ENCODE measurements at regions not wholly inside any gene's neighbourhood (a gene's known extent, or its start where the extent isn't known, plus 50 kb on each side); places are given as distances from the start of the nearest gene placed in this dataset.

- H3K4me3 ChIP-seq (replicated peaks in 1 of 2; ENCODE audit: low read depth in 2 of 2, low read length in 2 of 2) = no peak overlapping the region
- no peak for DNase-seq (ENCODE audit: low read depth in 2 of 2)
- TF ChIP-seq, protein P1, sequence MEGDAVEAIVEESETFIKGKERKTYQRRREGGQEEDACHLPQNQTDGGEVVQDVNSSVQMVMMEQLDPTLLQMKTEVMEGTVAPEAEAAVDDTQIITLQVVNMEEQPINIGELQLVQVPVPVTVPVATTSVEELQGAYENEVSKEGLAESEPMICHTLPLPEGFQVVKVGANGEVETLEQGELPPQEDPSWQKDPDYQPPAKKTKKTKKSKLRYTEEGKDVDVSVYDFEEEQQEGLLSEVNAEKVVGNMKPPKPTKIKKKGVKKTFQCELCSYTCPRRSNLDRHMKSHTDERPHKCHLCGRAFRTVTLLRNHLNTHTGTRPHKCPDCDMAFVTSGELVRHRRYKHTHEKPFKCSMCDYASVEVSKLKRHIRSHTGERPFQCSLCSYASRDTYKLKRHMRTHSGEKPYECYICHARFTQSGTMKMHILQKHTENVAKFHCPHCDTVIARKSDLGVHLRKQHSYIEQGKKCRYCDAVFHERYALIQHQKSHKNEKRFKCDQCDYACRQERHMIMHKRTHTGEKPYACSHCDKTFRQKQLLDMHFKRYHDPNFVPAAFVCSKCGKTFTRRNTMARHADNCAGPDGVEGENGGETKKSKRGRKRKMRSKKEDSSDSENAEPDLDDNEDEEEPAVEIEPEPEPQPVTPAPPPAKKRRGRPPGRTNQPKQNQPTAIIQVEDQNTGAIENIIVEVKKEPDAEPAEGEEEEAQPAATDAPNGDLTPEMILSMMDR (IDR thresholded peaks at IDR 0.05; ENCODE audit: low read depth, low read length) = no peak
Measured at GRCh38 chr16:5870886-5871691, 773.5 kb upstream of the EEF2KMT start.

DNA sequence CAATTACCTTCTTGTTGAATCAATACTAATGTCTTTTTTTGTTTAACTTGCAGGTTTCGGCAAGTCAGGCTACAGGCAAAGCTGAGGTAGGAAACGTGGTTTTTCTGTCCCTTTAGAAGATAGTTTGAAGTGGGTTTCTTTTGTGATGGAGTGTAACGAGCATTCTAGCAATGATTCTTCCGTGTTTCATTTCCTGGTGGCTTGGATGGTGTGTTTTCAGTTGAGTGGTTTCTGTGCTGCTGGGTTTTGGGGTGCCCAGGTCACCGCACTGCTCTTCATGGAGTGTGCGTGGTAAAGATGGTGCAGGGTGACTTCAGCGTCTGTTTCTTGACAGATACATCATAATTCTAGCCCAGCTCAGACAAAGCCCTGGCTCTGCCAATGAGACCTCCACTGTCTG is 769.7 kb upstream of the EEF2KMT start:
- TF ChIP-seq, protein P1 (IDR thresholded peaks at IDR 0.05; ENCODE audit: low read depth, low read length) = no peak
- no peak for DNase-seq (ENCODE audit: low read depth in 2 of 2)
- no peak overlapping the region for H3K4me3 ChIP-seq (replicated peaks in 1 of 2; ENCODE audit: low read depth in 2 of 2, low read length in 2 of 2)

DNA sequence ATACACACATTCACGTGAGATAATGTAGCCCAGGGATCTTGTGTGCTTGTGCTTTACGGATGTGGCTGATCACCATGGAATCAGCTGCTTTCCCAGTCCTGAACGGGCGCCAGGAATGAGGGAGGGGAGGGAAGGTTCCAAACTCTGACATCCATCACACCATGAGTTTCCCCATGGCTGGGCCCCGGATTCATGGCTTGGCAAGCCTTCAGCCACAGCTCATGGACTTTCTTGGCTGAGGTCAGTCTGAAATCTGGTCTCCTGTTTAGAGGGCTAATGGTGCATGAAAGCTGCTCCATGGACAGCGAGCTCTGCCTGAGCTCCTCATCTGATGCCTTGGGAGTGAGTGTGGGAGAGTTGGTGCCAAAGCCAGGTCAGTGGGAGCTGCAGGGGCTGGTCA is 767.6 kb upstream of the EEF2KMT start:
- no peak overlapping the region for H3K4me3 ChIP-seq (replicated peaks in 1 of 2; ENCODE audit: low read depth in 2 of 2, low read length in 2 of 2)
- TF ChIP-seq, protein P1 (IDR thresholded peaks at IDR 0.05; ENCODE audit: low read depth, low read length) = no peak

GRCh38 chr16:5863071-5863606 is 765.5 kb upstream of the EEF2KMT start:
- TF ChIP-seq, protein P1 (IDR thresholded peaks at IDR 0.05; ENCODE audit: low read depth, low read length) = no peak
- no peak overlapping the region for H3K4me3 ChIP-seq (replicated peaks in 1 of 2; ENCODE audit: low read depth in 2 of 2, low read length in 2 of 2)
- no peak for DNase-seq (ENCODE audit: low read depth in 2 of 2)

More for the DNA sequence above, 767.6 kb upstream of the EEF2KMT start:
- no peak for DNase-seq (ENCODE audit: low read depth in 2 of 2)

- TF ChIP-seq, protein P1 (IDR thresholded peaks at IDR 0.05; ENCODE audit: low read depth, low read length) = no peak
- DNase-seq (ENCODE audit: low read depth in 2 of 2) = no peak
- no peak overlapping the region for H3K4me3 ChIP-seq (replicated peaks in 1 of 2; ENCODE audit: low read depth in 2 of 2, low read length in 2 of 2)
Measured at GRCh38 chr16:5862103-5862840, 764.7 kb upstream of the EEF2KMT start.

DNA sequence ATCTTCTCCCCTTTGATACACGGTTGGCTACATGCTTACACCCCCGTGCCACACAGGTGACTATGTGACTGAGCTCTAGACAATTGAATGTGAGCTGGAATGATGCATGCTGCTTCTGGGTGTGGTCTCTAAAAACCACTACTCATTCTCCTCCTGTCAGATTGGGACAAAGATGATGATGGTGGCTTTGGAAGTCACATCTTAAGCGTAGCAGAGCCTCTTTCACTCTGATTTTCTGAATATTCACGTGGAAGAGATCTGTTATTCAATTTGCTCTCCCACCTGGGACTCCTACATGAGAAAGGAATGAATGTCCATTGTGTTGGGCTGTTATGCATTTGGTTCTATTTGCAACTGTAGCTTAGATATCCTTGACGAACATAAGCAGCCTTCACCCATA is 763.6 kb upstream of the EEF2KMT start:
- no peak for DNase-seq (ENCODE audit: low read depth in 2 of 2)

More for the DNA sequence above, 763.6 kb upstream of the EEF2KMT start:
- H3K4me3 ChIP-seq (replicated peaks in 1 of 2; ENCODE audit: low read depth in 2 of 2, low read length in 2 of 2) = no peak overlapping the region
- TF ChIP-seq, protein P1 (IDR thresholded peaks at IDR 0.05; ENCODE audit: low read depth, low read length) = no peak
